ENCODE measurements at regions not wholly inside any gene's neighbourhood (a gene's known extent, or its start where the extent isn't known, plus 50 kb on each side); places are given as distances from the start of the nearest gene placed in this dataset.

GRCh38 chr1:53408013-53408754 lies 51.0 kb upstream of the DMRTB1 start:
- Histone ChIP-seq H3K4me3 (ENCODE audit: low read depth, low read length) (no peak overlapping the region), H3K27me3 (ENCODE audit: insufficient read depth, low read depth, severe bottlenecking) (no peaks in the 10 kb centered on the region), H3K36me3 (no peaks in the 10 kb centered on the region), H3K9me3 (ENCODE audit: severe bottlenecking) (no peaks in the 10 kb centered on the region), H3K27ac (no peak overlapping the region)
- no peak for DNase-seq
- TF ChIP-seq CTCF (IDR thresholded peaks at IDR 0.05; ENCODE audit: low read depth, low read length), result no peak

DNA sequence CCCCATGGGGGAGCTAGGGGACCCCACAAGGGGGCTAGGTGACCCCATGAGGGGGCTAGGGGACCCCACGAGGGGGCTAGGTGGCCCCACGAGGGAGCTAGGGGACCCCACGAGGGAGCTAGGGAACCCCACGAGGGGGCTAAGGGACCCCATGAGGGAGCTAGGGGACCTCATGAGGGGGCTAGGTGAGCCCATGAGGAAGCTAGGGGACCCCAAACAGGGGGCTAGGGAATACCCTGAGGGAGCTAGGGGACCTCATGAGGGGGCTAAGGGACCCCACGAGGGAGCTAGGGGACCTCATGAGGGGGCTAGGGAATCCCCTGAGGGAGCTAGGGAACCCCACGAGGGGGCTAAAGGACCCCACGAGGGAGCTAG lies 50.5 kb upstream of the DMRTB1 start:
- Histone ChIP-seq H3K27me3 (ENCODE audit: insufficient read depth, low read depth, severe bottlenecking) (no peaks in the 10 kb centered on the region), H3K4me3 (ENCODE audit: low read depth, low read length) (no peak overlapping the region), H3K9me3 (ENCODE audit: severe bottlenecking) (no peaks in the 10 kb centered on the region), H3K36me3 (no peaks in the 10 kb centered on the region), H3K27ac (no peak overlapping the region)
- TF ChIP-seq CTCF (IDR thresholded peaks at IDR 0.05; ENCODE audit: low read depth, low read length), result no peak
- DNase-seq, result no peak

DNA sequence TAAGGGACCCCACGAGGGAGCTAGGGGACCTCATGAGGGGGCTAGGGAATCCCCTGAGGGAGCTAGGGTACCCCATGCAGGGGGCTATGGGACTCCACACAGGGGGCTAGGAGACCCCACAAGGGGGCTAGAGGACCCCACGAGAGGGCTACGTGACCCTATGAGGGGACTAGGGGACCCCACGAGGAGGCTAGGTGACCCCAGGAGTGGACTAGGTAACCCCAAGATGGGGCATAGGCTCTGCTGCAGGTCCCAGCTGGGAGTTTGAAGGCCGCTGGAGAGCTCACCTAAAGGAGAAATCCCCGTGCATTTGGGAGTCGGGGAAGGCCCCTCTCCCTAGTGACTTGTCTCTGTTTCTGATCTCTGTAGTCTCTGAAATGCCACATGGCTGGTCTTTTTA lies 50.0 kb upstream of the DMRTB1 start:
- Histone ChIP-seq H3K27ac (no peak overlapping the region), H3K9me3 (ENCODE audit: severe bottlenecking) (no peaks in the 10 kb centered on the region), H3K36me3 (no peaks in the 10 kb centered on the region), H3K4me3 (ENCODE audit: low read depth, low read length) (no peak overlapping the region), H3K27me3 (ENCODE audit: insufficient read depth, low read depth, severe bottlenecking) (no peaks in the 10 kb centered on the region)
- TF ChIP-seq CTCF (IDR thresholded peaks at IDR 0.05; ENCODE audit: low read depth, low read length), result no peak
- DNase-seq, result no peak

Measured in WERI-Rb-1 (cell line).